DLD1 (cell line): ENCODE measurements at regions not wholly inside any gene's neighbourhood (a gene's known extent, or its start where the extent isn't known, plus 50 kb on each side); places are given as distances from the start of the nearest gene placed in this dataset.
"Not testable (repeated sequence)": the region's sequence is repeated elsewhere in the genome, so short reads cannot be mapped to it uniquely, and the experiment has no call there.

Experiments
- in situ Hi-C: cut with HindIII; loops from 2 replicates; pipeline ENCODE4 v1.10.0; 2017; ENCODE audit warnings: low sequenced_read_pairs

- in situ Hi-C loops, result no loop called here
Measured at GRCh38 chr10:44014644-44015250, 366.1 kb upstream of the ZNF32 start.

- in situ Hi-C loops, result no loop called here
Measured at GRCh38 chr10:44013981-44014380, 365.3 kb upstream of the ZNF32 start.

DNA sequence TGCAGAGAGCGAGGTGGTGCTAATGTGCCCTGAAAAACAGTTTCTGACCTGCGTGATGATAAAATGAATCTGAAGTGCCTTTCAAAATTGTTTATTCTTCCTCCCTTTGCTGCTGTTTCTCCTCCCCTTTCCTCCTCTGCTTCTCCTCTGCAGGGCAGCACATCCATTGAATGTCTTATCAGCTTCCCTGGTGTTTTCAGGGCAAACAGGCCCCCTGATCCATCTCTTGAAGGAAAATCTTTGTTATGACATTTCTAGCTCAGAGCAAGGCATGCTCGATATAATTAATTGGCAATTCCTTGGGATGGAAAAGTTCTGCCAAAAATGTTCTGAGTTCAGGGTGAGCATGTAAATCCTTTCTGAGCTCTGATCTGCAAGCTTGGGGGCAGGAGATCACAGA is 364.2 kb upstream of the ZNF32 start:
- in situ Hi-C loops, result no loop called here

DNA sequence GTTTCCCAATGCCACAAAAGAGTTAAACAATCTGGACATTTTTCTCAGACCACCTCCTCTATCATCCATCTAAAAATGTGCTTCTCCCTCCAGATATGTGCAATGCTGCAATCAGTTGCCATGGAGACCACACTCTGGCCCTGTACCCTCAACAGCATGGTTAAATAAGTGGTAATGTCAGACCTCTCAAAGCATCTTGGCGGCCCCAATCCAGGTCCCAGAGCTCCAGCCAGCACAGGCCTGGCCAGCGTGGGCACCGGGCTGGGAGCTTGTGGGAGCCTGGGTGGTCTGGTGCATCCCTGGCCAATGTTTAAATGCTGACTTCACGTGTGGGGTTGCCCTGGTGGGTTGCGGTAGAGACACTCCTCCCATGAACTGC is 362.9 kb upstream of the ZNF32 start:
- in situ Hi-C loops, result no loop called here

- in situ Hi-C loops, result no loop called here
Measured at GRCh38 chr10:44010873-44011602, 362.4 kb upstream of the ZNF32 start.

DNA sequence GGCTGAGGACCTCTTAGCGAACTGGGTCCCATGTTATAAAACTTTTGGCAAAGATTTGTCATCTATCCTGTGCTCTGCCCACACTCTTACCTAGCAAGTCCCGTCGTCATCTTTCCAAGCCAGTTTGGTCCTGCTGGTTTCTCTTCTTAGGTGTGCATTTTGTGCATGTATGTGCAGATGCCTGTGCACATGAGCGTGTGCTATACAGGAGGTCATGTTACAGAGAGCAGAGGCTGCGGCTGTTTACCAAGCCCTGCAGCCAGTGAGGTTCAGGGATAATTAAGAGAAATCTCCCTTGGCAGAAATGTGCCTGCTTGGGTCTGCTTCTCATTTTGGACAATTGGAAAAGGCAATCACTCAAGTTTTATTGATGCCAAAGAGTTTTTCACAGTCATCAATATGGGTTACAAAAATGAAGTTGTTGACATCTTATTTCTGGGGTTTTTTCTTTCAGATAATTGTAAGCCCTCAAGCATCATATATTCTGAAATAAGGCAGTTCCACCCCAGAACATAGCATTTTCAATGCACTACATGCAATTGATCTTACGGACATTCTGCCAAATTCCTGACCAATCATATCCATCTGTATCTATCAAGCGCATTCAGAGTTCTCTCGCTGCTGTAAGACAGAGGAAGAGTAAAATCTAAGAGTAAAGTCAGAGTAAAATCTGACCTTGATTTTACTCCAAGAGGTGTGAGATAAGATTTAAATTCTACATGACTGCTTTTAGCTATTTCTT is 361.4 kb upstream of the ZNF32 start:
- in situ Hi-C loops, result no loop called here

DNA sequence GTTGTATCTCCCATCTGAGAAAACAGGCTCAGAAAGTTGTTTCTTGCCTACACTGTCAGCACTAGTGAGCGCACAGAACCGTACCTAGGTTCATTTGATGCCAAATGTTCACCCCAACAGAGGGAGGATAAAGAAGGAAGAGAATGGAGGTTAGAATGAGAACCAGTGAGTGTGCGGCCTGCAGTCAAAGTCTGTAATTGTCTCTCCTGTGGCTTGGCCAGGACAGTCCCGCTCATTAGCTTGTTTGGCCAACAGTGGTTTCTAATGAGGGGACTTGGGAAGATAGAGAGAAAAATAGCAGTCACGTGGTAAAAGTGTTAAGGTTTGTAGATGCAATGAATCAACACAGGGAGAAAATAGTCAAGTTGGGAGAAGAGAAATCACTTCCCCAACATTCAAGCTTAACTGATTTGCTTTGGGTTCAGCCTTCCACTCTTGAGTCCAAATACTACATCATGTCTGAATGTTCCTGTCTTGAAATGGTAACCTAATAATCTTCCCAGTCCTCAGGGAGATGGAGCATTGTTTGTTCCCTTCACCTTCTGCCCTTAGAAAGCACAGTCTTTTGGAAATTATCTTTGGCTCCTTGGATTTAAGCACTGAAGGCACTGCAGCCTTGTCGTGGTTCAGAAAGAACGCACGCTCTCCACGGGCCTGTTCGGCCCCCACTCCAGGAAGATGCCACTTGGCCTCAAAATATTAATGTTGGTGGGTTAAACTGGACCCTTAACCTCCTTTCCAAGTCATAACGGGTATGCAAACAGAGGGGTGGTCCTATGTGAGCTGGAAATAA is 360.4 kb upstream of the ZNF32 start:
- in situ Hi-C loops, result no loop called here

GRCh38 chr10:44008270-44008916 is 359.7 kb upstream of the ZNF32 start:
- in situ Hi-C loops, result no loop called here

GRCh38 chr10:44006771-44007170 is 358.1 kb upstream of the ZNF32 start:
- in situ Hi-C loops, result no loop called here

- in situ Hi-C loops, result no loop called here
Measured at GRCh38 chr10:44005788-44006099, 357.1 kb upstream of the ZNF32 start.

DNA sequence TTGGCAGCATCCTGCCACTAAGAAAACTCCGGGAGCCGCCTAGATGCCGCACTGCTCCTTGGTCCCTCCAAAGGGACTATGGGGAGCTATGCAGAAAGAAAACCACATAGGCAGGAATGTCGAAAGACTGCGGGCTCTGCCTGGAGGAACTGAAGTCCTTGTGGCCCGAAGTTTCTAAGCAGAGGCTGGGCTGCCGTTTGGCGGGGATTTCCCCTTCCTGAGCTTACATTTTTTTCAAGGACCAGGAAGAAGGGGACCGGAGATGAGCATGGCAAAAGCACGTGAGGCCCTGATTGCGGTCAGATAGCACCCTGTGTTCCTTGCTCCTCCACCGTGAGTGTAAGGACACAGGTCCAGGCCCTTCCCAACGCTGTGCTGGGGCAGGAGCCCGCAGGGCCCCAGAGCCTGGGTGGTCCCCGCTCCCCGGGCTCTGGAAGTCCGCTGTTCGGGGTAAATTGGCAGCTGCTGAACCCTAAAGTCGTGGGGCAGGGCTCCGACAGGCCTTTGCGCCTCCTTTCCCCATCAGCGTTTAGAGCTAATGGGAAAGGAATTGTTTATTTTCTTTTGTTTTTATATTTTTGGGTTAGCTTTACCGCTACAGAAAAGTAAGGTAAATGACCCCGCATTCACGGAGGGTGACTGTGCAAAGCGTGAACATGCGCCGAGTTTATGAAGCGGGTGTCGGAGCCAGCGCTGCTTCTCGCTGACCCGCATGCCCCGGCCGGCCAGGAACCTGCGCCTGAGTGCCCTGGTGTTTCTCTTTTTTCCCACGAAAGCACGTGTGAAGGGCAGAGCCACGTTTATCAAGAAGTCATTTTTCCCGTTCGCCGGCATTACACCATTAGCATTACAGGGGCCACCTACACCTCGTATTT is 356.5 kb upstream of the ZNF32 start:
- in situ Hi-C loops, result no loop called here

DNA sequence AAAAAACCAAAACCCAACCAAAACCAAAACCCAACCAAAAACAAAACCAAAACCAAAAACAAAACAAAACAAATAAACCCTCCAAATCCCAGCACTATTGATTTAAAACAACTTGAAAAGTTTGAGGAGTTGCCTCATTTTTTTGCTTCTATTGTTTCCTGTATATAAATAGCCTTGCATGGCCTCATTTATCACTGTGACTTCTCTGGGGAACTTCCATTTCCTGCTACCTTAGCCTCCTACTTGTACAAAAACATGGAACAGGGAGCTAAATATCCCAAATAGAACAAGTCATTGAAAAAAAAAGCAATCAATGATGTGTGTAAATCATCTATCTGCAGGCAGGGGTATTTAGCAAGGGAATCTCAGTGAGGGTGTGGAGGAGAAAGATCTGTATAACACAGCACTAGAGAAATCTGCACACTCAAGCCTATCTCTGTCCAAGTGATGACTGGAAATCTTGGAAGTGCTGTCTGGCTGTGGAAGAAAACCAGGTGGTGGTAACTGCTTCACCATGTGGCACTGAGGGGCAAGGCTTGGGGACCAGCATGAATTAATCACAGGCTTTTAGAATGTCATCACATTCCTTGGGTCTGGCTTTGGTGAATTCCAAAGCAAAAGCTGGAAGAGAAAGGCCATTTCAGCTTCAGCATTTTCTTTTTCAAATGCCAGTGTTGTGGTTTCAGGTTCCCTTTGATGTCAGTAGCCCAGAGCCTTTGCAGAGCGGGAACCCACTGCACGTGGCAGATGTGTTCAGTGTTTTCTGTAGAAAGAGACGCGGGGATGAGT is 349.5 kb upstream of the ZNF32 start:
- in situ Hi-C loops, result no loop called here

GRCh38 chr10:43997330-43997729 is 348.6 kb upstream of the ZNF32 start:
- in situ Hi-C loops, result no loop called here

- in situ Hi-C loops, result no loop called here
Measured at GRCh38 chr10:43994539-43994938, 345.9 kb upstream of the ZNF32 start.

DNA sequence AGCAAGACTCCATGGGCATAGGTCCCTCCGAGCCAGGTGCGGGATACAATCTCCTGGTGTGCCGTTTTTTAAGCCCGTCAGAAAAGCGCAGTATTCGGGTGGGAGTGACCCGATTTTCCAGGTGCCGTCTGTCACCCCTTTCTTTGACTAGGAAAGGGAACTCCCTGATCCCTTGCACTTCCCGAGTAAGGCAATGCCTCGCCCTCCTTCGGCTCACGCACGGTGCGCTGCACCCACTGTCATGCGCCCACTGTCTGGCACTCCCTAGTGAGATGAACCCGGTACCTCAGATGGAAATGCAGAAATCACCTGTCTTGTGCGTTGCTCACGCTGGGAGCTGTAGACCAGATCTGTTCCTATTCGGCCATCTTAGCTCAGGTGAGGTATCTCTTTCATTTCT is 344.1 kb upstream of the ZNF32 start:
- in situ Hi-C loops, result not testable (repeated sequence)

DNA sequence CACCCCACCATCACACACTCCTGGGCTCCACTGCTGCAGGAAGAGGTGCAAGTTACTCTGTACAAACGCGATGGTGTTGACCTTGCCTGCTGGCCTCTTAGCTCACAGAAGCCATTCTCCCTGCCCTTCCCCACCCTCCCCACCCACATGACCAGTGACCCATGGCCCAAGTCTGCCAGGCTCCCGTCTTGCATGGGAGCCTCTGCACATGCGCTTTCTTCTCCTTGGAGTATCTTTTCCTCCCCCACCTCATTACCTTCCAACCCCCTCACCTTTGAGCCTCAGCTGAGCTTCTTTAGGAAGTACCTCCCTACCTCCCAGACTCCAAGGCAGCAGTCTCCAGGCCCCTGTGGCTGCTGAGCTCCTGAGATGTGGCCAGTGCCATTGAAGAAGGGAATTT is 337.7 kb upstream of the ZNF32 start:
- in situ Hi-C loops, result no loop called here

GRCh38 chr10:43985941-43986340 is 337.3 kb upstream of the ZNF32 start:
- in situ Hi-C loops, result no loop called here

- in situ Hi-C loops, result no loop called here
Measured at GRCh38 chr10:43983856-43984271, 335.2 kb upstream of the ZNF32 start.

DNA sequence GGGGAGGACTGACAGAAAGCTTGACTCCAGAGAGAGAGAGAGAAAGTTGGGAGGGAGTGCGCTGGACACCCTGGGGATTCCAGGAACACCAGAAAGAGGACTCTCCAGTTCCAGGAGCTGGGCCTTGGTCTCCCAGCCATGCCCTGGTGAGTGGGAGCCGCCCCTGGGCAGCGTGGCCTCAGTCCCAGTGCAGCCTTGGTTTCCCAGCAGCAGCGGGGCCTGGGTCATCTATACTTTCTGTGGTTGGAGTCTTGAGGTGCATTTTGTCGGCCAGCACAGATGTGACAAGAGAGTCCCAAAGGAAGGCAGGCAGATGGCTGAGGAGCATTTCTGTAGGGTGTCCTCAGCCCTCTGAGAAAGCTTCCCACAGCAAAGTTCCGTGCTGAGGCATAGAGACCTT is 334.7 kb upstream of the ZNF32 start:
- in situ Hi-C loops, result no loop called here
